ENCODE measurements at regions not wholly inside any gene's neighbourhood (a gene's known extent, or its start where the extent isn't known, plus 50 kb on each side); places are given as distances from the start of the nearest gene placed in this dataset.

GRCh38 chr2:139550873-139551272 lies 770.7 kb upstream of the NXPH2 start:
- Histone ChIP-seq H2BK15ac (ENCODE audit: low read depth, low read length) (no peak overlapping the region), H3K23me2 (ENCODE audit: insufficient read length, low read depth, low read length, poor library complexity, severe bottlenecking) (no peaks in the 10 kb centered on the region), H3K4me1 (ENCODE audit: insufficient read depth, low read length) (no peaks in the 10 kb centered on the region), H3T11ph (ENCODE audit: low read length) (no peak overlapping the region), H2AK5ac (ENCODE audit: insufficient read length, low read length) (no peak overlapping the region), H3K4me2 (ENCODE audit: insufficient read depth, insufficient read length, low read length) (no peak overlapping the region), H3K18ac (ENCODE audit: insufficient read length, low read depth, low read length) (no peak overlapping the region), H3K27me3 (ENCODE audit: insufficient read depth, low read length) (no peaks in the 10 kb centered on the region), H3K9ac (ENCODE audit: extremely low read depth, insufficient read length, low read length) (no peak overlapping the region), H3K27ac (ENCODE audit: insufficient read length, low read depth, low read length) (no peak overlapping the region), H3K56ac (ENCODE audit: insufficient read length, low read depth, low read length) (no peak overlapping the region), H3K79me2 (ENCODE audit: insufficient read depth, low read length) (no peaks in the 10 kb centered on the region), H2BK20ac (ENCODE audit: low read depth, low read length, poor library complexity, severe bottlenecking) (no peak overlapping the region), H4K8ac (replicated peaks; ENCODE audit: insufficient read length, low read depth, low read length) (no peak overlapping the region), H4K20me1 (ENCODE audit: control insufficient read depth, insufficient read depth, insufficient read length) (no peaks in the 10 kb centered on the region), H4K5ac (ENCODE audit: insufficient read length, low read depth, low read length) (no peak overlapping the region), H3K4ac (ENCODE audit: low read depth, low read length) (no peak overlapping the region), H4K91ac (ENCODE audit: insufficient read length, low read depth, low read length) (no peak overlapping the region), H3K79me1 (ENCODE audit: insufficient read depth, low read depth, low read length, poor library complexity, severe bottlenecking) (no peaks in the 10 kb centered on the region), H2BK5ac (ENCODE audit: insufficient read length, low read length) (no peak overlapping the region), H3K23ac (ENCODE audit: insufficient read length, low read depth, low read length) (no peak overlapping the region), H2BK120ac (ENCODE audit: low read depth, low read length, poor library complexity, severe bottlenecking) (no peak overlapping the region), H2AFZ (ENCODE audit: low read length) (no peak overlapping the region), H2BK12ac (ENCODE audit: insufficient read length, low read depth, low read length) (no peak overlapping the region), H3K9me3 (ENCODE audit: control insufficient read depth, low read depth, low read length) (no peaks in the 10 kb centered on the region), H3K14ac (ENCODE audit: insufficient read depth, low read length) (no peak overlapping the region)
- TF ChIP-seq CTCF (conservative IDR thresholded peaks at IDR 0.05), result no peak
- Mint-ChIP-seq H3K4me3 (no peak overlapping the region), H3K36me3 (ENCODE audit: insufficient read depth in 1 of 3, low read depth in 3 of 3) (peaks cover 4 to 18% (median 8%) of the 10 kb centered on the region in 3 experiments; a peak in 6 of 7 replicates), H3K27ac (no peak overlapping the region), H3K27me3 (ENCODE audit: low read depth) (no peaks in the 10 kb centered on the region), H3K9me3 (peaks cover 12 to 13% of the 10 kb centered on the region in 2 experiments), H3K4me1 (no peaks in the 10 kb centered on the region)
- DNase-seq, result no peak
